NB4 (cell line): ENCODE measurements at regions not wholly inside any gene's neighbourhood (a gene's known extent, or its start where the extent isn't known, plus 50 kb on each side); places are given as distances from the start of the nearest gene placed in this dataset.

Experiments used
- DNase-seq: peaks from one replicate; pipeline ENCODE4 v3.0.0; 2010; ENCODE audit warnings: low read depth
- H3K4me3 ChIP-seq: one replicate; pipeline ENCODE4 v1.5.1; 2011; ENCODE audit warnings: mild to moderate bottlenecking, low read depth, low read length, moderate library complexity
- CTCF ChIP-seq: IDR thresholded peaks from one replicate; pipeline ENCODE4 v1.5.1; 2012; ENCODE audit warnings: low read depth, low read length
- MYC ChIP-seq: IDR thresholded peaks from 2 replicates; pipeline ENCODE4 v1.6.1; 2011; ENCODE audit warnings: low read depth, low read length
- POLR2A ChIP-seq: IDR thresholded peaks from 2 replicates; pipeline ENCODE4 v1.6.1; 2011; ENCODE audit warnings: mild to moderate bottlenecking; ENCODE audit not compliant: insufficient read length; ENCODE audit errors: extremely low read depth
- TF ChIP-seq, protein P1 (sequence below): IDR thresholded peaks from 2 replicates; pipeline ENCODE4 v1.6.1; 2011; ENCODE audit warnings: low read depth, low read length

- no peak overlapping the region for H3K4me3 ChIP-seq
- TF ChIP-seq POLR2A (no peak), MYC (no peak), CTCF (no peak)
- TF ChIP-seq, protein P1, sequence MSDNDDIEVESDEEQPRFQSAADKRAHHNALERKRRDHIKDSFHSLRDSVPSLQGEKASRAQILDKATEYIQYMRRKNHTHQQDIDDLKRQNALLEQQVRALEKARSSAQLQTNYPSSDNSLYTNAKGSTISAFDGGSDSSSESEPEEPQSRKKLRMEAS, result no peak
- no peak for DNase-seq
Observed at GRCh38 chr2:167423731-167424130, 535.5 kb downstream of the XIRP2 start.

DNA sequence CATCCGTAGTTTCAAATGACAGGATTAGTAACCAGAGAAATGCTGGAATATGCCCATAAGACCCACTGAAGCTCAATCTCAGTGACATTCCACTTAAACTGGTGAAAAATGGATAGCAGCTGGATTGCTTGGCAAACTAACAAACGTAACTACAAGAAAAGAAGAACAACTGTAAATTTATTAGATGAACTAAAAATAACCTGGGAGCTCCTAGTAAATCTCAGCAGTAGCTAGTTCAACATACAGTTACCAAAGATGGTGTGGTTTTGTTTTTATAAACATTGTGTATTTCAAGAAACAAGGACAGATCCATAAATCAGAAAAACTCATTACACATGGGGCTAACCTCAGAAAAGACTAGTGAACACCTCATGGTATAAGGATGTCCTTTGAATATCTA, 531.9 kb downstream of the XIRP2 start:
- H3K4me3 ChIP-seq, result no peak overlapping the region
- DNase-seq, result no peak
- TF ChIP-seq CTCF (no peak), POLR2A (no peak), MYC (no peak)
- TF ChIP-seq, protein P1, result no peak

DNA sequence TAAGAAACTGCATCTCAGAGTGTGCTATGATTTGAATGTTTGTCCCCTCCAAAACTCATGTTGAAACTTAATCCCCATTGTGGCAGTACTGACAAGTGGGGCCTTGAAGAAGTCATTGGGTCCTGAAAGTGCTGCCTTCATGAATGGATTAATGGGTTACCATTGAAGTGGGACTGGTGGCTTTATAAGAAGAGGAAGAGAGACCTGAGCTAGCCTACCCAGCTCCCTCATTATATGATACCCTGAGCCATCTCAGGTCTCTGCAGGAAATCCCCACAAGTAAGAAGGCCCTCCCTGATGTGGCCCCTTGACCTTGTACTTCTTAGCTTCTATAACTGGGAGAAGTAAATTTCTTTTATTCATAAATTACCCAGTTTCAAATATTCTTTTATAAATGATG, 526.8 kb downstream of the XIRP2 start:
- no peak overlapping the region for H3K4me3 ChIP-seq
- no peak for DNase-seq
- TF ChIP-seq, protein P1, result no peak
- TF ChIP-seq CTCF (no peak), POLR2A (no peak), MYC (no peak)

GRCh38 chr2:167411367-167411766, 523.1 kb downstream of the XIRP2 start:
- no peak overlapping the region for H3K4me3 ChIP-seq
- no peak for DNase-seq
- TF ChIP-seq MYC (no peak), POLR2A (no peak), CTCF (no peak)
- TF ChIP-seq, protein P1, result no peak

DNA sequence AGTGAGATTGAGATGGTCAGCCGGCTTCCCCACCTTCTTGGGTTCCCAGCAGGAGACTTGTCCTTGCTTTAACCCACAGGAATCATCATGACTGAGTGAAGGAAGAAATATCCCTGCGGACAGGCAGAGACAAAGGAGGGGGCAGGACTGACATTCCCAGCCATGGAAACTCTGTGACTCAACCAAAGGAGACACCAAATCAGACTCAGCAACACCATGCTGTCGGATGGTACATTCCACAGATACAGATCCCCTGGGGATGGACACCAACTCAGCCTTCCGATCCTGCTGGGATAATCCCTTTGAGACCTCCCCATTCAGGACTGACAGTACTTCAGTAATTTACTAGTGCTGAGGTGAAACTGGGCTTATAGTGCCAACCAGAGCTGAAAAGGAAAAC, 518.3 kb downstream of the XIRP2 start:
- no peak for DNase-seq
- TF ChIP-seq CTCF (no peak), MYC (no peak), POLR2A (no peak)
- TF ChIP-seq, protein P1, result no peak
- no peak overlapping the region for H3K4me3 ChIP-seq

- no peak overlapping the region for H3K4me3 ChIP-seq
- no peak for DNase-seq
- TF ChIP-seq, protein P1, result no peak
- TF ChIP-seq CTCF (no peak), MYC (no peak), POLR2A (no peak)
Observed at GRCh38 chr2:167404627-167405284, 516.5 kb downstream of the XIRP2 start.
